ENCODE measurements at regions not wholly inside any gene's neighbourhood (a gene's known extent, or its start where the extent isn't known, plus 50 kb on each side); places are given as distances from the start of the nearest gene placed in this dataset. TPM values are rescaled to one million over a fixed set of nuclear protein-coding genes. Genes with fewer than 3 reads are reported as not detected.

Small RNA genes in the stretch of these regions (small RNA-seq; reads per million reads assigned to genes)
- not detected for gene RNU6-119P
